ENCODE measurements at regions not wholly inside any gene's neighbourhood (a gene's known extent, or its start where the extent isn't known, plus 50 kb on each side); places are given as distances from the start of the nearest gene placed in this dataset.

DNA sequence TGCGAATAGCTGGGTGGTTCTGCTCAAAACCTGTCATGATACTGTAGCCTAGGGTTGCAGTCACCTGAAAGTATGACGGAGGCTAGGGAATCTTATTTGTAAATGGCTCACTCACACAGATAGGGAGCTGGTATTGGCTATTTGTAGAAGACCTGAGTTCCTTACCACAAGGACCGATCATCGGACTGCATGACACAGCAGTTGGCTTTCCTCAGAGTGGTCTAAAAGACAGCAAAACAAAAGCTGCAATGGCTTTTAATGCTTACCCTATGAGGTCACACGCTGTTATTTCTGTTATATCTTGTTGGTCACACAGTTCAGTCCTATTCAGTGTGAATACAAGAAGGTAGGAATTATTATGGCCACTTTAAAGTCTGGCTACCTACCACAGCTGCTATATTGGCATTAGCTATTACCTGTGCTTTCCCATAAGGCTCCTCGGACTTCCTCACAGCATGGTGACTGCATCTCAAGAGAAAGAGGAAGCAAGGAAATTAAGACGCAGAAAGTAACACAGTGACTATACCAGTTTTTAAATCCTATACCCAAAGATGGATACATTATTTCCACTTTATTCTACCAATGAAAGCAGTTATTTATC is 68.4 kb upstream of the LRRC7 start:
- no peak for TF ChIP-seq POLR2A (IDR thresholded peaks at IDR 0.05)
- TF ChIP-seq, protein P1, sequence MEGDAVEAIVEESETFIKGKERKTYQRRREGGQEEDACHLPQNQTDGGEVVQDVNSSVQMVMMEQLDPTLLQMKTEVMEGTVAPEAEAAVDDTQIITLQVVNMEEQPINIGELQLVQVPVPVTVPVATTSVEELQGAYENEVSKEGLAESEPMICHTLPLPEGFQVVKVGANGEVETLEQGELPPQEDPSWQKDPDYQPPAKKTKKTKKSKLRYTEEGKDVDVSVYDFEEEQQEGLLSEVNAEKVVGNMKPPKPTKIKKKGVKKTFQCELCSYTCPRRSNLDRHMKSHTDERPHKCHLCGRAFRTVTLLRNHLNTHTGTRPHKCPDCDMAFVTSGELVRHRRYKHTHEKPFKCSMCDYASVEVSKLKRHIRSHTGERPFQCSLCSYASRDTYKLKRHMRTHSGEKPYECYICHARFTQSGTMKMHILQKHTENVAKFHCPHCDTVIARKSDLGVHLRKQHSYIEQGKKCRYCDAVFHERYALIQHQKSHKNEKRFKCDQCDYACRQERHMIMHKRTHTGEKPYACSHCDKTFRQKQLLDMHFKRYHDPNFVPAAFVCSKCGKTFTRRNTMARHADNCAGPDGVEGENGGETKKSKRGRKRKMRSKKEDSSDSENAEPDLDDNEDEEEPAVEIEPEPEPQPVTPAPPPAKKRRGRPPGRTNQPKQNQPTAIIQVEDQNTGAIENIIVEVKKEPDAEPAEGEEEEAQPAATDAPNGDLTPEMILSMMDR (IDR thresholded peaks at IDR 0.05) = no peak
